ENCODE measurements at regions not wholly inside any gene's neighbourhood (a gene's known extent, or its start where the extent isn't known, plus 50 kb on each side); places are given as distances from the start of the nearest gene placed in this dataset.

DNA sequence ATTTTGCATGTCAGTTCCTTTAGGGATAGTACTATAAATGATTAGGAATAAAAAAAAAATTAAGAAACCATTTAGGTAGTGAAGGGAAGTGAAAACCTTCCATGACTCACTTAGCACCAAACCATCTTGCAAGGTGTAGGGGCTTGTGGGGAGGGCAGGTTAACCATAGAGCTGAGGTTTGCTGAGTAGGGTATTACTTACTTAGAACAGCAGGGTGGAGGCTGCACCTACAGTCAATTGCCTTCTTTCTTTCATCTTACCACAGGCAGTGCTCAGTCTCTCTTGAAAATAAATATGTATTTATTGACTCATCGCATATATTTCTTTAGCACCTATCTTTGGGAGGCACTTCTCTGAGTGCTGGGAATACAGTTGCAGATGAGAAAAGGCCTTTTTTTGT lies 104.9 kb upstream of the GIMD1 start:
- TF ChIP-seq, protein P1, sequence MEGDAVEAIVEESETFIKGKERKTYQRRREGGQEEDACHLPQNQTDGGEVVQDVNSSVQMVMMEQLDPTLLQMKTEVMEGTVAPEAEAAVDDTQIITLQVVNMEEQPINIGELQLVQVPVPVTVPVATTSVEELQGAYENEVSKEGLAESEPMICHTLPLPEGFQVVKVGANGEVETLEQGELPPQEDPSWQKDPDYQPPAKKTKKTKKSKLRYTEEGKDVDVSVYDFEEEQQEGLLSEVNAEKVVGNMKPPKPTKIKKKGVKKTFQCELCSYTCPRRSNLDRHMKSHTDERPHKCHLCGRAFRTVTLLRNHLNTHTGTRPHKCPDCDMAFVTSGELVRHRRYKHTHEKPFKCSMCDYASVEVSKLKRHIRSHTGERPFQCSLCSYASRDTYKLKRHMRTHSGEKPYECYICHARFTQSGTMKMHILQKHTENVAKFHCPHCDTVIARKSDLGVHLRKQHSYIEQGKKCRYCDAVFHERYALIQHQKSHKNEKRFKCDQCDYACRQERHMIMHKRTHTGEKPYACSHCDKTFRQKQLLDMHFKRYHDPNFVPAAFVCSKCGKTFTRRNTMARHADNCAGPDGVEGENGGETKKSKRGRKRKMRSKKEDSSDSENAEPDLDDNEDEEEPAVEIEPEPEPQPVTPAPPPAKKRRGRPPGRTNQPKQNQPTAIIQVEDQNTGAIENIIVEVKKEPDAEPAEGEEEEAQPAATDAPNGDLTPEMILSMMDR (IDR thresholded peaks at IDR 0.05), result no peak
- no peak for TF ChIP-seq POLR2A (IDR thresholded peaks at IDR 0.05)
- TF ChIP-seq EP300 (IDR thresholded peaks at IDR 0.05), result no peak
